ENCODE measurements at regions not wholly inside any gene's neighbourhood (a gene's known extent, or its start where the extent isn't known, plus 50 kb on each side); places are given as distances from the start of the nearest gene placed in this dataset.

DNA sequence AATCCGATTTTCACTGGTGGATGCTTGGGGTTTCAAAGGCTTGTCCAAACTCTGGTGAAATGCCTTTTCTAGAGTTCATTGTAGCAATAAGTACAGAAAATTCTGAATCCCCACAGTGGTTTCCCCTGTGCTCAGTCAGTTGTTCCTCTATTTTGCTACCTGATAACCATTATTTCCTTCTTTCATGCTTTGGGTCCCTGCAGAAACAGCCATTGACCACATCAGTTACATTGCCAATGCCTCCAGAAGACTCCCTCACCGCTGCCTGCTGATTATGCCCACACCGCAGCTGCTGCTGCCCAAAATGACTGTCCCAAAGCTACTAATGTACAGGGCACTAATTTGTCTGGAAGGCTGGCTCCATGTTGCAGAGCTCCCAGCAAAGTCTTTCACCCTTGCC is 517.3 kb downstream of the KLF12 start:
- no peak for DNase-seq (ENCODE audit: low spot score)

DNA sequence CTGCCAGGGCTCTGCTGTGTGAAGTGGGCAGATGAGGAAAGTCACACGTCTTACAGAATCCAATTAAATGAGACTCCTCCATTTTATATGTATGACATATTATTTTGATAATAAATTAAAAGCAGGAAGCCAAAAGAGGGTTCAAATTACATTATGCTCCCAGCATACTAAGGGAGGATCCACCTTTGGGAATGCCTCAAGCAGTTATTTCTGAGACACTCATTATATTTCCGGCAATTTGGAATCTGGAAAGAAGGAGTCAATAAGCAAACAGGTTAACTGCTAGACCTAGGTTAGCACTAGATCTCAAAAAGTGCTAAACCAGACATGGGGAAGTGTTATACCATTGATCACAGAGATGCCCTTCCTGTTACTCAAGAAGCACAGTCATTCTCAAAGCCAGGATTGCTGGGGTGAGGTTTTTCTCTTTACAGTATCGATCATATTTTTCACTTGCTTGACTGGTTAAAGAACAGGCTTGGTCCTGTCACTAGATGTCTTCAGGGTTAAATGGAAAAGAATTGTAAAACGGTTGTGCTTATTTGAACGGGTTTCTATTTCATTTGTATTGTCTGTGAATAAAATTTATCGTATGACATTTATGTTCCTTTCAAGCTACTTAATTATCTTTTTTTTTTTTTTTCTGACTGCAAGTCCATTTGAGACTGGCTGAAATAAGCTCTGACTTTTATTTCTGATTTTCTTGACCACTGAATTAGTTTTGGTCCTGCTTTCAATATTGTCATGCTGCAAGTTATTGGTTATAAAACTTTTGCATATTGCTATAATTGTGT is 523.2 kb downstream of the KLF12 start:
- DNase-seq (ENCODE audit: low spot score): no peak

DNA sequence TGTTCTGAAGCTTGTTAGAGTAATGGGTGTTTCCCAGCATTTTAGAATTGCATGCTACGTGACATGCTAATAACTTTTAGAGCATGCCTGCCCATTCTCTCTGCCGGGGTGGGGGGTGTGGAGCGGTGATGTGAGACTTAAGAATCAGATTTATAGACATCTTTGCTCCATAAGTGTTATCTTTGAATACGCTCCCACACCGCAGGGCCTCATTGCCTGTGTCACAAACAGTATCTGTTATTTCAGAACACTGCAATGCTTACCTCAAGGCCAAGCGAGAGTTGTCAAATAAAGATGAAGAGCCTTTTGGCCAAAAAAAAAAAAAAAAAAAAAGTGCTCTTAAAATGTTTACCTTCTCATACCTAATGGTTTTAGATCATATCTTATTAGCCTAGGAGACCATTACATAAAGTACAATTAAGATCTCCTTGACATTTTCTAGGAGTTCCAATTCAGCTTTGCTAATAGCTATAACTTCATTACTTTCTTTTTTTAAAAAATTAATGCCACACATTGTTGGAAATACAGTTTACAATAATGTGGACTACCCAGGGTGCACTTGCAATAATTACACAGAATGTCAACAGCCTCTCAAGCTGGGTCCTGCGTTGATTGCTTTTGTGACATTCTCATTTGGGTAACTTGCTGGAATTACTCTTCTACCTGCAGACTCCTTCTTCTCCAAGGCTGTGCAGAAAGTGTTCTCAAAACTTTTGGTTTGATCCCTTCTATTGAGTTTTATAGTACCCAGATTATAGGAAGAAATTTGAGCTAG is 525.3 kb downstream of the KLF12 start:
- DNase-seq (ENCODE audit: low spot score): no peak

DNA sequence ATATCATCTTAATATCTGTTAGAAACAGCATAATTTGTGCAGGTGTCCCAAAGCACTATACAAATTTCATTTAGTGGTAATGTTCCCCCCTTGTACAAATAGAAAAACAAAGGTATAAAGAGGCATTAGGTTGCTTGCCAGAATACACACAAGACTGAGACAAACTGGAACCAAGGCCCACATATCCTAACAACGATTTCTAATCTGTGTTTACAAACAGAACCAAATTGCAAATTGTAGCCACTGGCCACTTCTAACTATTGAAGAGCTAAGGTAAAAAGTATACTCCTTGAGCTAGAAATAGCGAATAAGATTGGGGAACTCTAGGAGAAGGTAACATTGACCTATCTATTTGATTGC is 526.1 kb downstream of the KLF12 start:
- no peak for DNase-seq (ENCODE audit: low spot score)

DNA sequence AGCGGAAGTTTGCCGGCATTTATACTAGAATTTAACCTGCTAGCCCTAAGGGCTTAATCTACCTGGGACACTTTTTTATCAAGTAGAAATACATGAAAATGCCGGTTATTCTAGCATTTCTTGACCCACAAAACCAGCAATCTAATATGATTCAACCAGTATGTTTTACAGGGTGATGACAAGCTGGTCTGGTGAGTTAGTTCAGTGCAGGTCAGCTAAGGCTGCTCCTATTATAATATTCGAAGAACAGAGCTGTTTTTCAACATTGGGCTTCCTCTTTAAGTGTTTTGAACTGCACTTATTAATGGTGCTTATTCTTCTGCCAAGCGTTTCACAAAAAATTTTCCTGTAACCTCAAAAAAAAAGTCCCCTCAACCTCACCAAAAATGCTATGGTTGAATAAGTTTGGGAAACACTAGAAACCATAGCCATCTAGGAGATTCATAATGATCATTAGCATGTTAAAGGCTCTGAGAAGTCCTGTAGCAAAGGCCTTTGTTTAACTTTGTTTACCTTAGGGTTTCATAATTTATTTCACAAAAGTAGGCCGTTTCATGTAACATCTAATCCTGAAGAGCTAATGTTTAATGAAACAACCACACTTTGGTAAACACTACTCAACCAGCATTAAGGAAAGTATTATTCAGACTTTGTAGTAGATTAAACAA is 526.6 kb downstream of the KLF12 start:
- DNase-seq (ENCODE audit: low spot score): no peak

DNA sequence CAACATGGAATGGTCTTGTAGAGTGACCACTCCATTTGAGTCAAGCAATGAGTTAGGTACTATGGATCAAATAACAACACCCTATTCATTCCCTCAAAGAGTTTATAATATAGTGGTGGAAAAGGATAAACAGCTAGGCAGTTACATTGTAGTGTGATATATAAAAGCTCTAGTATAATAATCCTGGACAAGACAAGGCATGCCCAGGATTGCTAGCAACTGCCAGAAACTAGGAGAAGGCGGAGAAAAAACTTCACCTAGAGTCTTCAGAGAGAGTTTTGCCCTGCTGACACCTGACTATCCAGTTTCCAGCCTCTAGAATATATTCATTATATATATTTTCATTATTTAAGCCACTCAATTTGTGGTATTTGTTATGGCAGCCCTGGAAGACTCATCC is 530.6 kb downstream of the KLF12 start:
- no peak for DNase-seq (ENCODE audit: low spot score)

DNA sequence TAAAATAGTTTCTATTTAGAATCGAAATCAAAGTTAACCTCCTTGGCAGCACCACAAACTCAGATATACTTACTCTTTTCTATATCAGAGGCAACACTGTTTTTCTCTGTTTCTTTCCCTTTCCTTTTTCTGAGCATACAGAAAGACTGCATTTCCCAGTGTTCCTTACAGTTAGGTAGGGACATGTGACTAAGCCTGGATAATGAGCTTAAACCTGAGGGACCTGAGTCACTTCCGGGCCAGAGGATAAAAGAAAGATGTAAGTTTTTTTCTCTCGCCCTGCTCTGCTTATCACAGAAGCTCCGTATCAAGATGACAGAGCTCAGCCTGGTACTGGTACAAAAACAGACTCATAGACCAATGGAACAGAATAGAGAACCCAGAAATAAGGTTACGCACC is 531.9 kb downstream of the KLF12 start:
- no peak for DNase-seq (ENCODE audit: low spot score)

DNA sequence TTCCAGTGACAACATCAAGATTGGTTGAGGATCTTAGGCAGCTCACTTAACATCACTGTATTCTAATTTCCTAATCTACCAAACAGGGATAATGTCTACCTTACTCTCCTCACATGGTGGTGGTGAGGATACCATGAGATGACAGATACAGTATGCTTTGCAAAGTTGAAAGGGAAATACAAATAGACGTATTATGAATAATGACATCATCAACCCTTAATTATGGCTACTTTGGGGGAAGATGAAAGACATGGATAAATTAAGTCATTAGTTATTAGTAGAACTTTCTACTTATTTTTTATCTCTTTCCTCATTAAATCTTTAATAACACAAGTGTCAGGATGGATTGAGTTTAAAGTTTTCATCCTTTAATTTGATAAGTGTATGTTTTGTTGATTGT is 532.5 kb downstream of the KLF12 start:
- no peak for DNase-seq (ENCODE audit: low spot score)

DNA sequence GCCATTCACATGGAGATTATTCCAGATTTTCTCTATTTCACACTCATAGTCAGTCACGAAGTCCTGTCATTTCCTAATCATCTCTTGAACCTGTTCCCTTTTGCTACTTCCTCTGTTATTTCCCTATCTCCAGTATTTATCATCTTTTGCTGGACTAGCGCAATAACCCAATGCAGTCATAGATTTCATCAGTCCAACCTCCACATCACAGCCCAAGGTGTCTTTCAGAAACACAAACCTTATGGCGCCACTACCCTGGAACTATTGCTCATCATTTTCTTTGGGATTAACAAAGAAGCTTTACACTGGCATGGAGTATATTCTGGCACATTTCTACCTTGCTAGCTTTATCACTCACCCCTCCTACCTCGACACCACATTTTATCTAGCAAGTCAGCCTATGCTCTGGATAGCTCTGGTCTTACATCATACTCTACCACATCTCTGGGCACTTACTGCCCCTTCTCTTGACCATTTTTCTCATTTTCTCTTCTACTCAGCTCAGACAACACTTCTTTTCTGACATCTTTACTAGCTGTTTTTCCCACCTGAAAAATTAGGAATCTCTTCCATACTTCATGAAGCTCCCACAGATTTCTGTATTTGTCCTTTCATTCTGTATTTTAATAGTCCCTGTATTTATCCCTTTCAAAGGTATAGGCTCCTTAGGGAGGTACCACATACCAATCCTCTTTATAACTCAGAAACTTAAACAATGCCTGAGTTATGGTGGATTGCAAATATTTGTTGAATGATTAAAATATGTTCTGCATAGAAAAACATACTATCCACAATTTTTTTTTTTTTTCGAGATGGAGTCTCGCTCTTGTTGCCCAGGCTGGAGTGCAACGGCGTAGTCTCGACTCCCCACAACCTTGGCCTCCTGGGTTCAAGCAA is 534.7 kb downstream of the KLF12 start:
- no peak for DNase-seq (ENCODE audit: low spot score)

DNA sequence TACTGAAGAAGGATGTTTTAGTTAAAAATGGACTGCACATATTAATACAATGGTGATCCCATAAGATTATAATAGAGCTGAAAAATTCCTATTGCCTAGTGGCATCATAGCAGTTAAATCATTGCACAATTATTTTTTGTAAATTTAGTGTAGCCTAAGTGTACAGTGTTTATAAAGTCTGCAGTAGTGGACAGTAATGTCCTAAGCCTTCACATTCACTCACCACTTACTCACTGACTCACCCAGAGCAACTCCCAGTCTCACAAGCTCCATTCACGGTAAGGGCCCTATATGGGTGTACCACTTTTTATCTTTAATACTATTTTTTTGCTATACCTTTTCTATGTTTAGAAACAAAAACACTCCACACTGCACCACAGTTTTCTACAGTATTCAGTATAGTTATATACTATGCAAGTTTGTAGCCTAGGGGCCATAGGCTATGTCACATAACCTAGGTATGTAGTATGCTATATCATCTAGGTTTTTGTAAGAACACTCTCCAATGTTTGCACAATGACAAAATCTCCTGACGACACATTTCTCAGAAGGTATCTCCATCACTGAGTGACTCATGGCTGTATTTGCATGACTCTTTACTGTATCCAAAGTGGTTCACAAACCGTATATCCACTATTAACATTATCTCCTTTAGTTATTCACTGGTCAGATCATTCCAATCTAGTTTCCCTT is 536.0 kb downstream of the KLF12 start:
- DNase-seq (ENCODE audit: low spot score): no peak

DNA sequence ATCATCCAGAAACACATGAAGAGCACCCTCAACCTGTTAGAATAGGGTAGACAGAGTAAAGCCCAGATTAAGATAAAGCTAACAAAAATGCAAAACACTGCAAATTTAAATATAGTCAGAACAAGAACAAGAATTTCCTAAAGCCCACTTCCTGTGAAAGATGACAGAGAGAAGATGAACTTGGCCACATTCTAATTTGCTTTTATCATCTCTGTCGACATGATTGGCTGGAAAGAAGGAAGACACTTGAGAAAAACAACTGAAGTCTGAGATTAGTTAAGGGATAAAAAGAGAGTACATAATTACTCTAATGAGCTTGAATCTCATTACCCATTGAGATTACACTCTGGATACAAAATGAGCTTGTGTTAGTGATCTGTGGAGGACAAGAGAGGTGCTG is 537.6 kb downstream of the KLF5 start:
- no peak for DNase-seq (ENCODE audit: low spot score)

DNA sequence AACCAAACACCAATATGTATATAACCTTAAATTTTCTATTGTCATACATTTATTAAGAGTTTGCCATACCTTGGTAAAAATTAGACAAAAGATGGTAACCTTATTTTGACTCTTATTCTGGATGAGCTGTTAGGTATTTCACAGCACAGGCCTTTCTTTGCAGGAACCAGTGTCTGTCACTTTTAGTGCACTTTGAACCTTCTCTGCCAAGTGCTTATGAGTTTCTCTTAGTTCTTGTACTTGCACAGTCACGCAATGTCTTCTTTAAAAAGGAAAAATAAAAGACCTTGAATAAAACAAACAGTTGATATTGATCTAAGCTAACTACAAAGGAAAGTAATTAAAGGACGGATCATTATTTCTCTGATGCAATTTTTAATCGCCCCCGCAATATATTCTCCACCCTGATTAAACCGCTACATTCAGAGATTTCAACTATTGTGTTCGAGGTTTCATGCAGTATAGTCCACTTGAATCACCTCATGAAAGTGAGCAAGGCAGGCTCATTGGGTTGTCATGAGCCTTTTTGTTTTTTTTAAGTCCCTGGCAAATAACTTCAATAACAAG is 534.5 kb downstream of the KLF5 start:
- no peak for DNase-seq (ENCODE audit: low spot score)

DNA sequence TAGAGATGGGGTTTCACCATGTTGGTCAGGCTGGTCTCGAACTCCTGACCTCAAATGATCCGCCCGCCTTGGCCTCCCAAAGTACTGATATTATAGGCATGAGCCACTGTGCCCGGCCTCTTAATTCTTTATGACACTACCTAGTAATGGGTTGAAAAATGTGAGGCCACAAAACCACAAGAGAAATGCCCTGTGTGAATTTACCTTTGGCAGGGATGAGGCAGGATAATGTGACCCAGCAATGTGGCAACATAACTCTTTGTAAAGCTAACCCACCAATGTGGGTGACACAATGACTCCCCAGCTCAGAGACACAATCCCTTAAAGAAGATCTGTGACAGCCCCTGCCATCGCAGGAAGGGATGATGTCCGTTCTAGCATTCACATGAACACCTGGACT is 533.1 kb downstream of the KLF5 start:
- no peak for DNase-seq (ENCODE audit: low spot score)

DNA sequence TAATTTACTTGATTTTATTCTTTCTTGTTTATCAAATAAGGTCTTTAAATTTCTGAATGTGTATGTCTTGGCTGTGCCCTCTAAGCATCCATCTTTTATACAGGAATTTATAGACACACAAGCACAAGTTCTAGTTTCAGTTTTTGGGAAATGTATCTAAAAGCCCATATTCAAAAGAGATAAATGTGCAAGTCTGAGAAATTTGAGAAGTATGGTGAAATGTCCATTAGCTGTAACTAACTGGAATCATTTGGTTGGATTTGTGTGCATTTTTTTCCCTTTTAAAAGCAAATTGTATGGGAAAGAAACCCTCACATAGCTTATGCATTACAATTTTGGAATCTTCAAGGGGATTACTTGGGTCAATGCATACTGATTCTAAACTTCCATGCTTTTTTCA is 532.0 kb downstream of the KLF5 start:
- DNase-seq (ENCODE audit: low spot score): no peak

DNA sequence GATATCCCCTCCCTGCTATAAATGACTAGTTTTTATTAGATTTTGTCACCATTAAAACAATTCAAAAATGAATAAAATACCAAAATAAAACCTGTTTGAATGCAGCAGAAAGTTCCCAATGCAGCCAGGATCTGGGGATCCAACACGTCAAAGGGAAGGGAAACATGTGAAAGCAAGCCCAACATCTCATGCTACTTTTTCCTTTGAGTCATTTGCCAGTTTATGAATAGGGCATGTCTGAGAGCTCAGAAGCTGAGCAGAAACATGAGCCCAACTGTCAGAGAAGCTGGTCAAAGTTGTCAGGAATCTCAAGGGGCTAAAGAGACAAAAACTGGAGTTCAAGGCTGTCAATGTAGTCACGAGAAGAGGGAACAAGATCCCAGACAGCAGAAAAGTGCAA is 526.4 kb downstream of the KLF5 start:
- no peak for DNase-seq (ENCODE audit: low spot score)

DNA sequence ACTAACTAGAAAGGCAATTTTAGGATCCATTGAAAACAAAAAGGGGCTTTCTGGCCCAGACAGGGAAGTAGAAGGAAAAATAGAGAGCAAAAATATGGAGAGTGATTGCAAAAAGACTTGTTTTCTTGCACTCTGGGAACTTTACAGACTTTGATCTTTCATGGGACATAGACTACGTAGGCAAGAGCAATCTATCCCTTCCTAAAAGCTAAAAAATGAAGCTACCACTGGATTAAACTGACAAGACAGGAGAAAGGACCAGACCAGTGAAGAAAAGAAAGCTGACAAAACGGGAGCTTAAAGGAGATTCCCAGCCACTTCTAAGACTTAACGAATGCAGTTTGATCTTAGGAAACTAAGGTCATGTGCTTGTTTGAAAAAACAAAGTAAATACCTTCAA is 524.5 kb downstream of the KLF5 start:
- no peak for DNase-seq (ENCODE audit: low spot score)

DNA sequence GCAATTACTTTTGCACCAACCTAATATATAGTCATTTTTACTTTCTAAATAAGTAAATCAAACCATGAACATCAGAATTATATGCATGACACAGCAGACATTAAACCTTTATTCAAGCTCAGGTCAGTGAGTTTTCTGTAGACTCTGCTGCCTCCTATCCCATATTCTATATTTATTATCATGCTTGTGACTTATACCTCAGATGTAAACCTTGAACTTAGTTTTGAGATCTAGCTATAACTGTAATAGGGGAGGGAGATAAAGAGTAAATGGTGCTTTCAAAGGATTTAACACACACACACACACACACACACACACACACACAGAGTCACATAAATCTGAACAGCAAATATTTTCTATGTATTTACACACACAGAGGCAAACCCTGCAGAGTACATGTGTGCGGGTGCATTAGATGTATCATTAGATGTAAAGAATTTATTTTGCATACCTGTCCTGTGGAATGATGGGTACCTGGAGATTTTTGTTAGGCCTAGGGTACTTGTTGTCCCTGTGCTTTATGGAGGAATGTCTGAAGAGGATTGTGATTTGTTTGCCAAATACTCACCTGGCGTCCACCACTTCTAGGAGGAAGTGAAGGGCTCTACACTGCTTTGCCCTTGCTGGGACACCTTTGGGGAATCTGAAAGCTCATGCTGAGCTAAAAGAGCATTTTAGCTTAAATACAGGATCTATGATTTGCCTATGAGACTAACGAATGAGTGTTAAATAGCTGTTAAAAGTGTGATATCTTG is 521.9 kb downstream of the KLF5 start:
- DNase-seq (ENCODE audit: low spot score): no peak

DNA sequence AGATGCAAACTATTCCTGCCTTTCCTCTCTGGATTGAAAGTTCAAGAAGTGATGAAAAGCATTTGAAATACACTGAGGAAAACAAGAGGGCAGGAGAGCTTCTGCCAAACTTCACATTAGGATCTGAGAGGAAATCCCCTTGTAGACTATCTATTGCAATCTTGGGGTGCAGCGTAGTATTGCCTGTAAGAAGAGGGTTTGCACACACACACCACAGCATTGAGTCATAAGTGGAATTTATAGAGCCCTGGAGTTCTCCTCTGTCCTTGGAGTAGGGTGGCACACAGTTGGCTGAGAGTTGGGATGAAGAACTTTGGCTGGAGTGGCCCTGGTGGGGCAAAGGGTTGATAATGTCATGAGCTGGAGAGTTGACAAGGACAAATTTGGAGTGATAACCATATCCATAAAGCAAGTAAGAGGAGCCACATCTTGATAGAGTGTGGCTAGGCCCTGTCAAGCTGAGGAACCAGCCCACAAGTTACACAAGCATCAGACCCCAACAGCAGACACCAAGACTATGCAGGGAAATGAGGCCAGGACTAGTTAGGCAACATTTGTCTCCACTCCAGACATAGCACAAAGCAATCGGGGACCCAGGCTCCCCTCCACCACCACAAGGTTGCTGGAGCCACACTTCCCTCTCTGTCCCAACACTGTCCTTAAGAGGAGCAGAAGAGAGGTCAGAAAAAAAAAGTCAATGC is 520.9 kb downstream of the KLF5 start:
- DNase-seq (ENCODE audit: low spot score): no peak

DNA sequence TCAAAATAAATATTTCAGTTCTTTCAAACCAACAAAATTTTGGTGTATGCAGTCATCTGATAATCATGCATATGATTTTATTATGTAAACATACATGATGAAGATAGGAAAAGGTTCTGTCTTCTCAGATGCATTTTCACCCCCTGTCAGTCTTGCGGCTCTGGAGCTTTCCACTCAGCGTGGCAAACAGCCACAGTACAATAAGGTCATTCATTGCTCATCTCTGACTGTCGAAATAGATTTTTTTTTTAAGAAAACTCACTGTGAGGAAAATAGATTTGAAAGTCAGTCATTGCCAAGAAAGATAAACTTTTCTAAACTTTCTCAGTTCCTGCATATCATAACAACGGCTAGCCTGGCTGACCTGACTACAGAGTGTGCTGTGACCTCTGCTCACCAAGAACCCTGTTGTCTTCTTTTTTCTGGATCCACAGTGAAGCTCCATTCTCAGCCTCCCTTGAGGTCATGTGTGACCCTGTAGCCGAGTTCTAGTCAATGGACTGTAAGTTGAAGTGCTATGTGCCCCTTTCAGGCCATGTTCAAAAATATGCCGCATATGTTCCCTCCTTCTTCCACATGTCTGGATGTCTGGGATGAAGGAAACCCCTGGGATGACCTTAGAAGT is 519.6 kb downstream of the KLF5 start:
- DNase-seq (ENCODE audit: low spot score): peak; percentile 11
